ENCODE measurements at regions not wholly inside any gene's neighbourhood (a gene's known extent, or its start where the extent isn't known, plus 50 kb on each side); places are given as distances from the start of the nearest gene placed in this dataset.

DNA sequence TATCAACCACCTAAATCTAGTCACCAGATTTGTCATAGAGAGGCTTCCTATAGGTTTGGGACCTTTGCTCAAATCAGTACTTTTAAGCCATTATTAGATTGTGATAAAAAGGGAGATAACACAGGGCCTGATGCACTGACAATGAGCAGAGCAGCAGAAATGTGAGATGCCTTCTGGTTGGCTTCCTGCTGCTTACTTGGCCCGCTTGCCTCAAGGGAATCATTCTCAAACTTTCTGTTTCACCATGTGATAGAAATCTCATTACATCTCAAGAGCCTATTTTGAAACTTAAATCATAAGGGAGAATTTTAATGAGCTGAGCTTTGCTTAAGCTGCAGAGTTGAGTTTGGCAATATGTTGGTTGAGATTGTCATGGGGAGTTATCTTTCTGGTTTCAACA, 606.0 kb downstream of the DHX35 start (continued):
- TF ChIP-seq, protein P1, sequence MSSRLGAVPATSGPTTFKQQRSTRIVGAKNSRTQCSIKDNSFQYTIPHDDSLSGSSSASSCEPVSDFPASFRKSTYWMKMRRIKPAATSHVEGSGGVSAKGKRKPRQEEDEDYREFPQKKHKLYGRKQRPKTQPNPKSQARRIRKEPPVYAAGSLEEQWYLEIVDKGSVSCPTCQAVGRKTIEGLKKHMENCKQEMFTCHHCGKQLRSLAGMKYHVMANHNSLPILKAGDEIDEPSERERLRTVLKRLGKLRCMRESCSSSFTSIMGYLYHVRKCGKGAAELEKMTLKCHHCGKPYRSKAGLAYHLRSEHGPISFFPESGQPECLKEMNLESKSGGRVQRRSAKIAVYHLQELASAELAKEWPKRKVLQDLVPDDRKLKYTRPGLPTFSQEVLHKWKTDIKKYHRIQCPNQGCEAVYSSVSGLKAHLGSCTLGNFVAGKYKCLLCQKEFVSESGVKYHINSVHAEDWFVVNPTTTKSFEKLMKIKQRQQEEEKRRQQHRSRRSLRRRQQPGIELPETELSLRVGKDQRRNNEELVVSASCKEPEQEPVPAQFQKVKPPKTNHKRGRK (CRISPR knock-in tag; IDR thresholded peaks at IDR 0.05; ENCODE audit: borderline replicate concordance) = no peak
- no peak for TF ChIP-seq RORB (CRISPR knock-in tag; IDR thresholded peaks at IDR 0.05)
- TF ChIP-seq ZNF138 (CRISPR knock-in tag; conservative IDR thresholded peaks at IDR 0.05) = no peak
- TF ChIP-seq SMAD4 (CRISPR knock-in tag; IDR thresholded peaks at IDR 0.05) = no peak

DNA sequence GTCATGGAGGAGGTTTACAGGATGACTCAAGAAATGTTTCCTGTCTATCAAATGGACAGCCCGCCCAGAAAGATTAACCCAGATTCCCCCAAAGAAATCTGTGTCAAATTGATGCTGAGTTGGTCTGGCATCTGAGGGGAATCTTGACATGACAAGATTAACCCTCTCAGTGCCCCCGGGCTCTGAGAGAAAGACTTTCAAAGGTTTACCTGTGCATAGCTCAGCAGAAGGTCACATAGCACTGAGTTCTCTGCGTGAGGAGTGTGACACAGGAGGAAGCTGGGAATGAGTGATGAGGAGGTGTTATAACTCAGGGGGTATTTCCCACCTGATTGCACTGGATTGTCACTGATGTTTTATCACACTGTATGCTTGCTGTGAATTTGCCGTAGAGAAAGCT, 601.2 kb downstream of the DHX35 start:
- POLR2A ChIA-PET = no interaction called here
- ATAC-seq = no peak

More for the DNA sequence above, 601.2 kb downstream of the DHX35 start:
- Mint-ChIP-seq H3K4me3 (no peak overlapping the region), H3K36me3 (no peaks in the 10 kb centered on the region), H3K27me3 (ENCODE audit: low read depth) (no peaks in the 10 kb centered on the region), H3K27ac (no peak overlapping the region), H3K9me3 (no peaks in the 10 kb centered on the region), H3K4me1 (no peaks in the 10 kb centered on the region)
- no peak for TF ChIP-seq RORB (CRISPR knock-in tag; IDR thresholded peaks at IDR 0.05)
- TF ChIP-seq, protein P2, sequence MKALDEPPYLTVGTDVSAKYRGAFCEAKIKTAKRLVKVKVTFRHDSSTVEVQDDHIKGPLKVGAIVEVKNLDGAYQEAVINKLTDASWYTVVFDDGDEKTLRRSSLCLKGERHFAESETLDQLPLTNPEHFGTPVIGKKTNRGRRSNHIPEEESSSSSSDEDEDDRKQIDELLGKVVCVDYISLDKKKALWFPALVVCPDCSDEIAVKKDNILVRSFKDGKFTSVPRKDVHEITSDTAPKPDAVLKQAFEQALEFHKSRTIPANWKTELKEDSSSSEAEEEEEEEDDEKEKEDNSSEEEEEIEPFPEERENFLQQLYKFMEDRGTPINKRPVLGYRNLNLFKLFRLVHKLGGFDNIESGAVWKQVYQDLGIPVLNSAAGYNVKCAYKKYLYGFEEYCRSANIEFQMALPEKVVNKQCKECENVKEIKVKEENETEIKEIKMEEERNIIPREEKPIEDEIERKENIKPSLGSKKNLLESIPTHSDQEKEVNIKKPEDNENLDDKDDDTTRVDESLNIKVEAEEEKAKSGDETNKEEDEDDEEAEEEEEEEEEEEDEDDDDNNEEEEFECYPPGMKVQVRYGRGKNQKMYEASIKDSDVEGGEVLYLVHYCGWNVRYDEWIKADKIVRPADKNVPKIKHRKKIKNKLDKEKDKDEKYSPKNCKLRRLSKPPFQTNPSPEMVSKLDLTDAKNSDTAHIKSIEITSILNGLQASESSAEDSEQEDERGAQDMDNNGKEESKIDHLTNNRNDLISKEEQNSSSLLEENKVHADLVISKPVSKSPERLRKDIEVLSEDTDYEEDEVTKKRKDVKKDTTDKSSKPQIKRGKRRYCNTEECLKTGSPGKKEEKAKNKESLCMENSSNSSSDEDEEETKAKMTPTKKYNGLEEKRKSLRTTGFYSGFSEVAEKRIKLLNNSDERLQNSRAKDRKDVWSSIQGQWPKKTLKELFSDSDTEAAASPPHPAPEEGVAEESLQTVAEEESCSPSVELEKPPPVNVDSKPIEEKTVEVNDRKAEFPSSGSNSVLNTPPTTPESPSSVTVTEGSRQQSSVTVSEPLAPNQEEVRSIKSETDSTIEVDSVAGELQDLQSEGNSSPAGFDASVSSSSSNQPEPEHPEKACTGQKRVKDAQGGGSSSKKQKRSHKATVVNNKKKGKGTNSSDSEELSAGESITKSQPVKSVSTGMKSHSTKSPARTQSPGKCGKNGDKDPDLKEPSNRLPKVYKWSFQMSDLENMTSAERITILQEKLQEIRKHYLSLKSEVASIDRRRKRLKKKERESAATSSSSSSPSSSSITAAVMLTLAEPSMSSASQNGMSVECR (CRISPR knock-in tag; IDR thresholded peaks at IDR 0.05; ENCODE audit: borderline replicate concordance) = no peak
- TF ChIP-seq ELF4 (CRISPR knock-in tag; IDR thresholded peaks at IDR 0.05; ENCODE audit: low read depth) = no peak
- TF ChIP-seq, protein P3, sequence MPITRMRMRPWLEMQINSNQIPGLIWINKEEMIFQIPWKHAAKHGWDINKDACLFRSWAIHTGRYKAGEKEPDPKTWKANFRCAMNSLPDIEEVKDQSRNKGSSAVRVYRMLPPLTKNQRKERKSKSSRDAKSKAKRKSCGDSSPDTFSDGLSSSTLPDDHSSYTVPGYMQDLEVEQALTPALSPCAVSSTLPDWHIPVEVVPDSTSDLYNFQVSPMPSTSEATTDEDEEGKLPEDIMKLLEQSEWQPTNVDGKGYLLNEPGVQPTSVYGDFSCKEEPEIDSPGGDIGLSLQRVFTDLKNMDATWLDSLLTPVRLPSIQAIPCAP (CRISPR knock-in tag; IDR thresholded peaks at IDR 0.05) = no peak
- TF ChIP-seq SMAD4 (CRISPR knock-in tag; IDR thresholded peaks at IDR 0.05) = no peak
- no peak for TF ChIP-seq ZNF138 (CRISPR knock-in tag; conservative IDR thresholded peaks at IDR 0.05)
- no peak for TF ChIP-seq MXD4 (CRISPR knock-in tag; IDR thresholded peaks at IDR 0.05; ENCODE audit: borderline replicate concordance)
- TF ChIP-seq ZNF396 (CRISPR knock-in tag; IDR thresholded peaks at IDR 0.05; ENCODE audit: borderline replicate concordance) = no peak
- no peak for TF ChIP-seq NR3C1 (CRISPR knock-in tag; conservative IDR thresholded peaks at IDR 0.05; ENCODE audit: low read depth)
- no peak for TF ChIP-seq NFYB (CRISPR knock-in tag; conservative IDR thresholded peaks at IDR 0.05; ENCODE audit: low read depth)
- TF ChIP-seq, protein P4, sequence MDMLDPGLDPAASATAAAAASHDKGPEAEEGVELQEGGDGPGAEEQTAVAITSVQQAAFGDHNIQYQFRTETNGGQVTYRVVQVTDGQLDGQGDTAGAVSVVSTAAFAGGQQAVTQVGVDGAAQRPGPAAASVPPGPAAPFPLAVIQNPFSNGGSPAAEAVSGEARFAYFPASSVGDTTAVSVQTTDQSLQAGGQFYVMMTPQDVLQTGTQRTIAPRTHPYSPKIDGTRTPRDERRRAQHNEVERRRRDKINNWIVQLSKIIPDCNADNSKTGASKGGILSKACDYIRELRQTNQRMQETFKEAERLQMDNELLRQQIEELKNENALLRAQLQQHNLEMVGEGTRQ (CRISPR knock-in tag; IDR thresholded peaks at IDR 0.05) = no peak
- TF ChIP-seq, protein P5, sequence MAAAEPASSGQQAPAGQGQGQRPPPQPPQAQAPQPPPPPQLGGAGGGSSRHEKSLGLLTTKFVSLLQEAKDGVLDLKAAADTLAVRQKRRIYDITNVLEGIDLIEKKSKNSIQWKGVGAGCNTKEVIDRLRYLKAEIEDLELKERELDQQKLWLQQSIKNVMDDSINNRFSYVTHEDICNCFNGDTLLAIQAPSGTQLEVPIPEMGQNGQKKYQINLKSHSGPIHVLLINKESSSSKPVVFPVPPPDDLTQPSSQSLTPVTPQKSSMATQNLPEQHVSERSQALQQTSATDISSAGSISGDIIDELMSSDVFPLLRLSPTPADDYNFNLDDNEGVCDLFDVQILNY (CRISPR knock-in tag; IDR thresholded peaks at IDR 0.05) = no peak
- TF ChIP-seq, protein P1 (CRISPR knock-in tag; IDR thresholded peaks at IDR 0.05; ENCODE audit: borderline replicate concordance) = no peak
- no peak for TF ChIP-seq FOXP1 (CRISPR knock-in tag; IDR thresholded peaks at IDR 0.05; ENCODE audit: borderline replicate concordance)
- TF ChIP-seq, protein P6, sequence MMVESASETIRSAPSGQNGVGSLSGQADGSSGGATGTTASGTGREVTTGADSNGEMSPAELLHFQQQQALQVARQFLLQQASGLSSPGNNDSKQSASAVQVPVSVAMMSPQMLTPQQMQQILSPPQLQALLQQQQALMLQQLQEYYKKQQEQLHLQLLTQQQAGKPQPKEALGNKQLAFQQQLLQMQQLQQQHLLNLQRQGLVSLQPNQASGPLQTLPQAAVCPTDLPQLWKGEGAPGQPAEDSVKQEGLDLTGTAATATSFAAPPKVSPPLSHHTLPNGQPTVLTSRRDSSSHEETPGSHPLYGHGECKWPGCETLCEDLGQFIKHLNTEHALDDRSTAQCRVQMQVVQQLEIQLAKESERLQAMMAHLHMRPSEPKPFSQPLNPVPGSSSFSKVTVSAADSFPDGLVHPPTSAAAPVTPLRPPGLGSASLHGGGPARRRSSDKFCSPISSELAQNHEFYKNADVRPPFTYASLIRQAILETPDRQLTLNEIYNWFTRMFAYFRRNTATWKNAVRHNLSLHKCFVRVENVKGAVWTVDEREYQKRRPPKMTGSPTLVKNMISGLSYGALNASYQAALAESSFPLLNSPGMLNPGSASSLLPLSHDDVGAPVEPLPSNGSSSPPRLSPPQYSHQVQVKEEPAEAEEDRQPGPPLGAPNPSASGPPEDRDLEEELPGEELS (CRISPR knock-in tag; IDR thresholded peaks at IDR 0.05) = no peak
- no peak for TF ChIP-seq NR2C2 (CRISPR knock-in tag; IDR thresholded peaks at IDR 0.05)
- TF ChIP-seq, protein P7, sequence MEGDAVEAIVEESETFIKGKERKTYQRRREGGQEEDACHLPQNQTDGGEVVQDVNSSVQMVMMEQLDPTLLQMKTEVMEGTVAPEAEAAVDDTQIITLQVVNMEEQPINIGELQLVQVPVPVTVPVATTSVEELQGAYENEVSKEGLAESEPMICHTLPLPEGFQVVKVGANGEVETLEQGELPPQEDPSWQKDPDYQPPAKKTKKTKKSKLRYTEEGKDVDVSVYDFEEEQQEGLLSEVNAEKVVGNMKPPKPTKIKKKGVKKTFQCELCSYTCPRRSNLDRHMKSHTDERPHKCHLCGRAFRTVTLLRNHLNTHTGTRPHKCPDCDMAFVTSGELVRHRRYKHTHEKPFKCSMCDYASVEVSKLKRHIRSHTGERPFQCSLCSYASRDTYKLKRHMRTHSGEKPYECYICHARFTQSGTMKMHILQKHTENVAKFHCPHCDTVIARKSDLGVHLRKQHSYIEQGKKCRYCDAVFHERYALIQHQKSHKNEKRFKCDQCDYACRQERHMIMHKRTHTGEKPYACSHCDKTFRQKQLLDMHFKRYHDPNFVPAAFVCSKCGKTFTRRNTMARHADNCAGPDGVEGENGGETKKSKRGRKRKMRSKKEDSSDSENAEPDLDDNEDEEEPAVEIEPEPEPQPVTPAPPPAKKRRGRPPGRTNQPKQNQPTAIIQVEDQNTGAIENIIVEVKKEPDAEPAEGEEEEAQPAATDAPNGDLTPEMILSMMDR (IDR thresholded peaks at IDR 0.05) = no peak
- TF ChIP-seq, protein P8, sequence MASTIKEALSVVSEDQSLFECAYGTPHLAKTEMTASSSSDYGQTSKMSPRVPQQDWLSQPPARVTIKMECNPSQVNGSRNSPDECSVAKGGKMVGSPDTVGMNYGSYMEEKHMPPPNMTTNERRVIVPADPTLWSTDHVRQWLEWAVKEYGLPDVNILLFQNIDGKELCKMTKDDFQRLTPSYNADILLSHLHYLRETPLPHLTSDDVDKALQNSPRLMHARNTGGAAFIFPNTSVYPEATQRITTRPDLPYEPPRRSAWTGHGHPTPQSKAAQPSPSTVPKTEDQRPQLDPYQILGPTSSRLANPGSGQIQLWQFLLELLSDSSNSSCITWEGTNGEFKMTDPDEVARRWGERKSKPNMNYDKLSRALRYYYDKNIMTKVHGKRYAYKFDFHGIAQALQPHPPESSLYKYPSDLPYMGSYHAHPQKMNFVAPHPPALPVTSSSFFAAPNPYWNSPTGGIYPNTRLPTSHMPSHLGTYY (CRISPR knock-in tag; IDR thresholded peaks at IDR 0.05) = no peak
- no peak for TF ChIP-seq ESRRA (CRISPR knock-in tag; IDR thresholded peaks at IDR 0.05; ENCODE audit: borderline replicate concordance)
- CTCF ChIA-PET = no interaction called here
- DNase-seq (ENCODE audit: low spot score) = no peak

All from WTC11 (cell line).